ENCODE measurements at regions not wholly inside any gene's neighbourhood (a gene's known extent, or its start where the extent isn't known, plus 50 kb on each side); places are given as distances from the start of the nearest gene placed in this dataset.

- Histone ChIP-seq H3K36me3 (ENCODE audit: control insufficient read depth, insufficient read depth, low read length) (no peaks in the 10 kb centered on the region), H3K27me3 (ENCODE audit: control insufficient read depth, insufficient read depth, low read length) (no peaks in the 10 kb centered on the region), H3K4me3 (ENCODE audit: low read depth, low read length) (no peak overlapping the region)
- TF ChIP-seq CTCF (IDR thresholded peaks at IDR 0.05; ENCODE audit: insufficient read depth, low read length, poor library complexity, severe bottlenecking) = no peak
- no peak for DNase-seq (ENCODE audit: low read depth)
Measured at GRCh38 chr3:59126446-59126845, 76.6 kb upstream of the CFAP20DC start.

- H3K27me3 ChIP-seq (ENCODE audit: control insufficient read depth, insufficient read depth, low read length) = no peaks in the 10 kb centered on the region
- H3K36me3 ChIP-seq (ENCODE audit: control insufficient read depth, insufficient read depth, low read length) = no peaks in the 10 kb centered on the region
- TF ChIP-seq CTCF (IDR thresholded peaks at IDR 0.05; ENCODE audit: insufficient read depth, low read length, poor library complexity, severe bottlenecking) = no peak
- DNase-seq (ENCODE audit: low read depth) = no peak
- H3K4me3 ChIP-seq (ENCODE audit: low read depth, low read length) = no peak overlapping the region
Measured at GRCh38 chr3:59121346-59122144, 71.7 kb upstream of the CFAP20DC start.

- no peak for DNase-seq (ENCODE audit: low read depth)
- Histone ChIP-seq H3K4me3 (ENCODE audit: low read depth, low read length) (no peak overlapping the region), H3K27me3 (ENCODE audit: control insufficient read depth, insufficient read depth, low read length) (no peaks in the 10 kb centered on the region), H3K36me3 (ENCODE audit: control insufficient read depth, insufficient read depth, low read length) (no peaks in the 10 kb centered on the region)
- no peak for TF ChIP-seq CTCF (IDR thresholded peaks at IDR 0.05; ENCODE audit: insufficient read depth, low read length, poor library complexity, severe bottlenecking)
Measured at GRCh38 chr3:59118928-59119327, 69.1 kb upstream of the CFAP20DC start.

DNA sequence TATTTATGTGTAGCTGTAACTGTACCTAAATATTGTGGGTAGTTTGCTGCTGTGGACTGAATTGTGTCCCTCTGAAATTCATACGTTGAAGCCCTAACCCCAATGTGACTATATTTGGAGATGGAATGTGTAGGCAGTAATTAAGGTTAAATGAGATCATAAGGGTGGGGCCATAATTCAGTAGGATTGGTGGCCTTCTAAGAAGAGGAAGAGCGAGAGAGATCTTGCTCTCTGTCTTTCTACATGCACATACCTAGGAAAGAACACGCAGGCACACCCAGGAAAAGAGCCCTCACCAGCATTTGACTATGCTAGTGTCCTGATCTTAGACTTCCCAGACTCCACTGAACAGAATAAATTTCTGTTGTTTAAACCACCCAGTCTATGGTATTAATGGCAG is 67.6 kb upstream of the CFAP20DC start:
- TF ChIP-seq CTCF (IDR thresholded peaks at IDR 0.05; ENCODE audit: insufficient read depth, low read length, poor library complexity, severe bottlenecking) = no peak
- no peak for DNase-seq (ENCODE audit: low read depth)
- Histone ChIP-seq H3K36me3 (ENCODE audit: control insufficient read depth, insufficient read depth, low read length) (no peaks in the 10 kb centered on the region), H3K4me3 (ENCODE audit: low read depth, low read length) (no peak overlapping the region), H3K27me3 (ENCODE audit: control insufficient read depth, insufficient read depth, low read length) (no peaks in the 10 kb centered on the region)

DNA sequence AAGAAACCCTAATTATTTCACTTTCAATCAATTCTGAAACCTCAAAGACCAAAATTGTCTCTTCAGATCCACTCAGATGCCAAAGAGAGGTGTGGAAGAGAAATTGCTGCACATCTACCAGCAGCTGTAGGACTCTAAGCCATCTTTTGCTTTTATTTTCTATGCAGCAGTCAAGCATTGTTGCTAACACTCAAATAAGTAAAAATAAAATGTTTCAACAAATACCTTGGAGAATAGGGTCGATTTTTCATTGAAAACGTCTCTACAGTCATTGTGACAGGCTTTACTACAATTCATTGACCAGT is 66.4 kb upstream of the CFAP20DC start:
- Histone ChIP-seq H3K27me3 (ENCODE audit: control insufficient read depth, insufficient read depth, low read length) (no peaks in the 10 kb centered on the region), H3K4me3 (ENCODE audit: low read depth, low read length) (no peak overlapping the region)
- no peak for TF ChIP-seq CTCF (IDR thresholded peaks at IDR 0.05; ENCODE audit: insufficient read depth, low read length, poor library complexity, severe bottlenecking)

More for the DNA sequence above, 66.4 kb upstream of the CFAP20DC start:
- no peak for DNase-seq (ENCODE audit: low read depth)
- no peaks in the 10 kb centered on the region for H3K36me3 ChIP-seq (ENCODE audit: control insufficient read depth, insufficient read depth, low read length)
